GM21360 (cell line): ENCODE measurements at regions not wholly inside any gene's neighbourhood (a gene's known extent, or its start where the extent isn't known, plus 50 kb on each side); places are given as distances from the start of the nearest gene placed in this dataset.

Source experiments
- ATAC-seq: cut with Tn5 transposase; IDR thresholded peaks from one replicate; pipeline ENCODE4 v1.9.1; 2021; ENCODE audit warnings: mild to moderate bottlenecking, moderate library complexity; ENCODE audit not compliant: unreplicated experiment

DNA sequence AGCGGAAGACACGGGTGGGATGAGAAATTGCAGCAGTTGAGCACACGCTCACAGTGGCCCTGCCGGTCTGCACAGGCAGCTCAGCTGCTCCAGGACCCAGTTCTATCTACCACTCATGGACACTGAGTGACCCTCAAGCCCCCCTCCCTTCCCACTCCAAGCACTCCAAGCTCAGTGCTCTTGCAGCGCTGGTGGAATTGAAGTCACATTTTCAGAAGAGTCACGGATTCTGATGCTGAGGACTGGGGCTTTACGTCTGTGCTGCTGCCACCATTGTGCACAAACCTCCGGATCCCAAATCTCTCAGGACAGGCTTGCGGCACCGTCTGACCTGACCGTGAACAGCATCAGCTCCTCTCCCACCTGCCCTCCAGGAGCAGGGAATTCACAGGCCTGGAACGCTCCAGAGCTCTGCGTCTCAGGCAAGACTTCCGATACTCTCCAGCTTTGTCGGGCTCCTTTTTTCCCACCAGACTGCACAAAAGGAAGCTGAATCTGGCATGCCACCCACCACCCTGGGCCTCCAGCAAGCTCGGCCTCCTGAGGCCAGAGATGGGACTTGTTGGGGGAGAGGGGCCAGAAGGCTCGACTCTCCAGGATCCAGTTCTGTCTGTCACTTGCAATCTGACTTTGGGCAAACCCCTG lies 213.1 kb upstream of the RTL1 start:
- ATAC-seq, result no peak

DNA sequence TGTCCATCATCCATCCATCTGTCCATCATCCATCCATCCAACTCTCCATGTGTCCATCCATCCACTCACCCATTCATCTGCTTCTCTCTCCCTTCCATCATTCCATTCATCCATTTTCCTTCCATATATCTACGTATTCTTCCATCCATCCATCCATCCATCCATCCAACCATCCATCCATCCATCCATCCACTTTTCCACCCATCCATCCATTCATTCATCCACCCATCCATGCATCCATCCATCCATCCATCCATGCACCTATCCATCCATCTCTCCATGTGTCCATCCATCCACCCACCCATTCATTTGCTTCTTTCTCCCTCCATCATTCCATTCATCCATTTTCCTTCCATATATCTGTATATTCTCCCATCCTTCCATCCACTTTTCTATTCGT lies 214.0 kb upstream of the RTL1 start:
- no peak for ATAC-seq

DNA sequence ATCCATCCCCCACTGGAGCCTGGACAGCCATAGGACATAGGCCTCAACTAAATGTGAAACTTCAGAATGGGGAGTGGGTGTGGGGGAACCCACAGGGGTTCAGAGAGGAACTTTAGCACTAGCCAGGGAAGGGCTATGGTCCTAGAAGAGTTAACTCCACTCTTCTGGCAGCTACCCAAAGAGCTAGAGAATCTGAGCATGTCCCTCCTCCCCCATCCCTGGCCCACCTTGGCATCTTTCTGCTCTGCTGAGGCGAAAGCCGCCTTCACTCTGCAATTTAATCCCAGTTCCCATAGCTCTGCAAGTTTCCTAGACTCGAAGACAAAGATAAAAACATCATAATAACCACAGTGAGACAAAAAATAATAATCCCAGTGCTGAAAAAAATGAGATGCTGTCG lies 214.7 kb upstream of the RTL1 start:
- no peak for ATAC-seq

DNA sequence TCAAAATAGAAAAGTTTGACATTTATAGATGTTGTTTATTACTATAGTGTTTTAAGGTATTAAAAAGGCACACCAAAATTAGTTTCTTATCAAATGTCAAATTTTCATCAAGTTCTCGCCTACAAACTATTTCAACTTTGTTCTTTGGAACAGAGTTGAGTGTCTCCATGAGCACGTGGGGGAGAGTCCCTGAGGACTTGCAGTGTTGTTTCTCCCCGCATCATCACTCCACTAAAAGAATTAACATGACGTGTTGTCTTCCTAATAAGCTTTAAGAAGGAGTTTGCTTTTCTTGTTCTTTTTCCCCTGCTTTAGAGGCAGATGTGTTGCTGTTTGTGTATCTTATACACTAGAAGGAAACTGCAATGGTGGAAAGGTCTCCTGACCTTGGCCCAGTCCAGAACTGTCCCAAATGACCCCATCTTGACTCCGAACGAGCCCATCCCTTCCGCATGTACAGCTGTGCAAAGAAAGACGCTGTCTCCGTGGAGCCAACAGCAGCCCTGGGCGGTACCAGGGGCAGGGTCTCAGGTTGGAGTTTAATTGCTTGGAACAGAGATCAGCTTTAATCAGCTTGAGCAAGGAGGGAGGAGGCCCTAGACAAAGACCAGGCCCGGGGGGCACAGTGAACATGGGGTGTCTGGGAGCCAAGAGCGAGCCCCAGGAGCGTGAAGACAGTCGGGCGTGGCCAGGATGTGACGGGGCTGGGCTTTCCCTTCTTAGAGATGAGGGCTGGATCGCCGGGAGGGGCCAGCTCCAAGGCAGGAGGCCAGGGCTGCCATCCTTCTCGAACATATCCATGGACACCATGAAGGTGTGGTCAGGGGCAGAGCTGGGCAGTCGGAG lies 215.4 kb upstream of the RTL1 start:
- ATAC-seq, result no peak

DNA sequence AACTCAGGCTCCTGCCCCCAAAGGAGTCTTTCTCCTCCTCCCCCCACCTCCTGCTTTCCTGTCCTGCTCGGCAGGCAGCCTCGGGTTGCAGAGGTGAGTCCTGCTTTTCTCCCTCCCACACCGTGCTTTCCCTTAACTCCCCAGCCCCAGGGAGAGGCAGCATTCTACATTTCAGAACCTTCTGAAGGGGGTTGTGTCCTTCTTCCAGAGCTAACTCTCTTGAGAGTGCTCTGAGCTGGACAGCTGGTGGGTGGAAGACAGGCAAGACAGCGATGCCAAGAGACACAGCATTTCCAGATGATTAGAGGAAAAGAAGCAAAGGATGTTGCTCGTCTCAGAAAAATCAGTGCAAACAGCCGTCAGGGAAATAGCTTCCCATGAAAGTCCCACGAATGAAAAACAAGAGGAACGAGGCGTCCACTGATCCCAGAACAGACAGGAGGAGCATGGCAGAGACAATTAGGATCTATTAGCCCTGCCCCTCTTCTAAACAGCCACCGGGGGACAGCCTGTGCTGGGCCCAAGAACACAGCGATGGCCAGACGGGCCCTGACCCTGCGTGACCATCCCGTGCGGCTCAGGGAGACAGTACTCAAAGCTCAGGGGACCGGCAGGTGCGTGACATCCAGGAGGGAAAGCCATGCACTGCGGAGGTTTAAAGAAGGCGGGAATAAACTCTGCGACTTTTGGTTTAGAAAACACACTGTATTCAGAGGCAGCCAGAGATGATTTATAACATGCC lies 216.5 kb upstream of the RTL1 start:
- no peak for ATAC-seq

DNA sequence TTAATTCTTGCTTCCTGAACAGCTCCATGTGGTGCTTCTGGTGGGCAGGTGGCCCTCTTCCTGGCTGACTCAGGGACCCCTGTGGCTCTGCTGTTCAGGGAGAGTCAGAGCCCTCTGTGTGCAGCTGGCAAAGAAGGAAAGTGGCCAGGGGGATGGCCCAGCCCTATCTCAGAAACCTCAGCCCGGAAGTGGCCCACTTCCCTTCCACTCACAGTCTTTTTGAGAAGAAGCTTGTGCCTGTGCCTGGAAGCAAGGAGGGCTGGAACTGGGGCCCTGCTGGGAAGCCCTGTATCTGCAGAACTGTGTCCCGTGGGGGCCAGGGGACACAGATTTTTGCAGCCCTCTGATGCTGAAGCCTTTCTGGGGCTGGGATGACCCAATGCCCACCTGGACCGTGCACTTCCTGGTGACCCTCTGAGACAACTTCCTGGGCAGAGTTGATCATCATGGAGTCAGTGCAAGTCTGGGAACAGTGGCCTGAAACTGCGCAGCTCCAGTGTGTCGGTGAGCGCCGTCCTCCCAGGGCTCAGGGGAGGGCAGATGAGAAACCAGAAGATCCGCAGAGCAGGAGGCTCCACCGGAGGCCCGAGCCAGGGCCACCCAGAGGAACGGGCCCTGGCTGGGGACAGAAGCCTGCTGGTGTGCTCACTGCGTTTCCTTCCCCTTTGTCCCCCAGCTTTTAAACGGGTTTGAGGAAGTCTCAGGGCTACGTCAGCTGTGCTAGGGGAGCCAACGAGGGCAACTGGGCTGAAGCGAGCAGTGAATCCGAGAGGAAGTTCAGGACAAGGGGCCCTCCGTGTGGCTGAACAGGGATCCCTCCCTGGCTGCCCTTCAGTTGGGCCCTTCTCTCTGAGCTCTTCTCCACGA lies 217.4 kb upstream of the RTL1 start:
- ATAC-seq, result no peak

DNA sequence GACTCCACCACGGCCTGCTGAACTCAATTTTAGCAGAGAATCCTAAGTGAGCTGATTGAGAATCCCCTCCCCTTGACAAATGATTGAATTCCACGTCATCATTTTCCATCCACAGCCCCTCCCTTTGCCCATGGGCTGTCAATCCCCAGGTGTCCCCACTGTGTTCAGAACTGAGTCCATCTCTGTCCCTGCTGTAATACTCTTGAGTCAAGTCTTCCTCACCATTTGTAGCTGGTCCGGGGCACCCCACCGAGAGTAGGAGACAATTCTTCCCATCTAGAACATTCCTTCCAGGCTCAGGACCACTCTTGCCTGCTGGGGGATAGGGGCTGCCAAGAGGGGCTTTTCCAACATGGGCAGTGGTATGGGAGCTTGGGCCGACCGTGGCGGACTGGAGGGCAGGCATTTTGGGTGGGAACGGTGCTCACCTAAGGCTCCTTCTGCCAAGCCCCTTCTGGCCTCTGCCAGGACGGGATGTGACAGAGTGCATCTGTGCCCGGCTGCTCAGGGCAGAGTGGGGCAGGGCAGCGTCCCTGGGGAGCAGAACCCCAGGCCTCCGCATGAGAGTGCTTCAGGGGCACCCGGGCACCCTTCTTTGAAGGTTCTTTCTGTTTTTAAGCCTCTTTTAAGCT lies 218.1 kb upstream of the RTL1 start:
- ATAC-seq, result no peak

- ATAC-seq, result no peak
Observed at GRCh38 chr14:101122237-101123141, 219.0 kb upstream of the RTL1 start.

- no peak for ATAC-seq
Observed at GRCh38 chr14:101123618-101124510, 220.3 kb upstream of the RTL1 start.

GRCh38 chr14:101124815-101125214 lies 221.3 kb upstream of the RTL1 start:
- ATAC-seq, result no peak

DNA sequence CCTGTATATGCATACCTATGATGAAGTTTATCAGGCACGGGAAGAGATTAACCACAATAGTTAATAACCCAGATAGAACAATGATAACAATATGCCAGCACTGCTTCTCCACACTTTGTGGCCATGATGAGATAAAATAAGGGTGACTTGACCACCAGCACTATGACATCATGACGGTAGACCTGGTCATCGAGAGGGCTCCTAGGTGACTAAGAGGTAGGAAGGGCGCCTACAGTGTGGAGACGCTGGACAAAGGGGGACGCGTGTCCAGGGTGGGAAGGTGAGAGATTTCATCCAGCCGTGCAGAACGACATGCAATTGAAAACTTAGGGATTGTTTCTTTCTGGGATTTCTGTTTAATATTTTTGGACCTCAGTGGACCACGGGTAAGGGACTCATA lies 221.8 kb upstream of the RTL1 start:
- ATAC-seq, result no peak

GRCh38 chr14:101125719-101126651 lies 222.5 kb upstream of the RTL1 start:
- no peak for ATAC-seq

GRCh38 chr14:101126731-101127130 lies 223.2 kb upstream of the RTL1 start:
- ATAC-seq, result no peak

- no peak for ATAC-seq
Observed at GRCh38 chr14:101127224-101127623, 223.7 kb upstream of the RTL1 start.

DNA sequence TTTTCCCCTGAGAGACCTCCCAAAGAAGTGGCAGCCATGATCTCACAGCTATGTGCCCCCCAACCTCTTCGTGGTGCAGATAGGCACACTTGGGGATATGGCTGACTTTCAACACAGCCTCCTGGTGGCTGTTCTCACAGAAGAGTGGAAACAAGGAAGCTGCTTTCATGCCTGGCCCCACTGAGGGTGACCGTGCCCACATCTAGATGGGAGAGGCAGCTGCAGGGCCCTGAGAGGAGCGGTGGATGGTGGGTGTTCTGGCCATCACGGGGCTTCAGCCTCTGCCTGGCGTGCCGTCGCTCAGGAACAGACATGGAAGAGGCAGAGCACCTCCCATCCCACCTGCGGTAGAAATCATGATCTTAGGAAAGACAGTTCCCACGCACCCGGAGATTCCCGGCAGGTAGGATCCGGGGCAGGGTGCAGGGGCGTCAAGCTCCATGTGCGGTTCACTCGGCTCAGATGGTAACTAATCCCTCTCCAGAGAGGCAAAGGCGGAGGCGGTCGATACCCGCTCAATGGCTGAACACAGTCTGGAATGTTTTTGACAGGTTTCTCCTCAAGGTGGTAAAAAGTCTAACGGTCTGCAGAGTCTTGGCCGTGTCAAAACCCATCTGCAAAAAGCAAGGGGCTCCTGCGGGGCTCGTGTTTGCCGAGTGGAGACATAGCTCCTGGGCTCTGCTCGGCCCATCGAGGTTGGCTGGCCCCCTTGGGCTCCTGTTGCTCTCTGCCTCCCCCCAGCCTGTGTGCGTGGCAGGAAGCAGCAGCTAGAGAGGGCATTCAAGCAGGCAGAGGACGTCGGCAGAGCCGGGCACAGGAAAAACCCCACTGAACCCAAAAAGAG lies 225.2 kb upstream of the RTL1 start:
- no peak for ATAC-seq

GRCh38 chr14:101129521-101130167 lies 226.1 kb upstream of the RTL1 start:
- no peak for ATAC-seq
